SK-N-SH treated with all-trans-retinoic acid at 6 μM for 48 hours (cell line): ENCODE measurements at regions not wholly inside any gene's neighbourhood (a gene's known extent, or its start where the extent isn't known, plus 50 kb on each side); places are given as distances from the start of the nearest gene placed in this dataset.

Experiments
- ATAC-seq: fragments of 200-7000 bp; cut with Tn5 transposase; 3 replicates; pipeline ENCODE4 v1.9.1; 2020; ENCODE audit warnings: mild to moderate bottlenecking, moderate library complexity
- ARNTL ChIP-seq: fragments of 450-650 bp; formaldehyde crosslinking; IDR thresholded peaks from 2 replicates; pipeline ENCODE4 v1.5.0; 2020; ENCODE audit warnings: low read depth, mild to moderate bottlenecking, moderate library complexity, borderline replicate concordance
- BACH2 ChIP-seq: fragments of 250-450 bp; sonication (Bioruptor Pico); IDR thresholded peaks from 2 replicates; pipeline ENCODE4 v1.9.0; 2021; ENCODE audit warnings: mild to moderate bottlenecking, borderline replicate concordance
- CREB5 ChIP-seq: fragments of 250-450 bp; sonication (Bioruptor Pico); IDR thresholded peaks from 2 replicates; pipeline ENCODE4 v1.5.1; 2020; ENCODE audit warnings: low read depth, mild to moderate bottlenecking, moderate library complexity
- ESRRG ChIP-seq: fragments of 250-450 bp; sonication (Bioruptor Pico); IDR thresholded peaks from 2 replicates; pipeline ENCODE4 v1.6.1; 2021; ENCODE audit warnings: mild to moderate bottlenecking
- OSR1 ChIP-seq: fragments of 250-450 bp; sonication (Bioruptor Pico); IDR thresholded peaks from 2 replicates; pipeline ENCODE4 v1.8.0; 2022; ENCODE audit warnings: moderate library complexity, mild to moderate bottlenecking, inconsistent platforms
- PATZ1 ChIP-seq: fragments of 250-450 bp; sonication (Bioruptor Pico); IDR thresholded peaks from 2 replicates; pipeline ENCODE4 v1.8.0; 2020; ENCODE audit warnings: mild to moderate bottlenecking, moderate library complexity, borderline replicate concordance
- POU6F1 ChIP-seq: fragments of 250-450 bp; sonication (Bioruptor Pico); IDR thresholded peaks from 2 replicates; pipeline ENCODE4 v1.8.0; 2021; ENCODE audit warnings: low read depth, mild to moderate bottlenecking, moderate library complexity, borderline replicate concordance
- PPARA ChIP-seq: fragments of 250-450 bp; sonication (Bioruptor Pico); IDR thresholded peaks from 2 replicates; pipeline ENCODE4 v1.5.0; 2020; ENCODE audit warnings: mild to moderate bottlenecking, borderline replicate concordance
- RARB ChIP-seq: fragments of 250-450 bp; sonication (Bioruptor Pico); IDR thresholded peaks from 2 replicates; pipeline ENCODE4 v1.8.0; 2021; ENCODE audit warnings: mild to moderate bottlenecking, moderate library complexity
- SNAI2 ChIP-seq: fragments of 250-450 bp; sonication (Bioruptor Pico); IDR thresholded peaks from 2 replicates; pipeline ENCODE4 v1.5.0; 2020; ENCODE audit warnings: mild to moderate bottlenecking, moderate library complexity
- TCF4 ChIP-seq: fragments of 250-450 bp; sonication (Bioruptor Pico); IDR thresholded peaks from 2 replicates; pipeline ENCODE4 v1.8.0; 2021; ENCODE audit warnings: mild to moderate bottlenecking, moderate library complexity, borderline replicate concordance
- TOX ChIP-seq: fragments of 250-450 bp; sonication (Bioruptor Pico); IDR thresholded peaks from 2 replicates; pipeline ENCODE4 v1.8.0; 2021; ENCODE audit warnings: mild to moderate bottlenecking, moderate library complexity, borderline replicate concordance
- TSHZ2 ChIP-seq: fragments of 250-450 bp; sonication (Bioruptor Pico); IDR thresholded peaks from 2 replicates; pipeline ENCODE4 v1.5.0; 2020; ENCODE audit warnings: mild to moderate bottlenecking, moderate library complexity
- ZC3H10 ChIP-seq: fragments of 250-450 bp; sonication (Bioruptor Pico); IDR thresholded peaks from 2 replicates; pipeline ENCODE4 v1.5.1; 2021; ENCODE audit warnings: mild to moderate bottlenecking, moderate library complexity
- ZFP3 ChIP-seq: fragments of 250-450 bp; sonication (Bioruptor Pico); IDR thresholded peaks from 2 replicates; pipeline ENCODE4 v1.5.0; 2020; ENCODE audit warnings: mild to moderate bottlenecking, moderate library complexity
- ZFP30 ChIP-seq: fragments of 450-650 bp; formaldehyde crosslinking; IDR thresholded peaks from 2 replicates; pipeline ENCODE4 v1.5.0; 2022; ENCODE audit warnings: mild to moderate bottlenecking, moderate library complexity
- ZNF565 ChIP-seq: fragments of 450-650 bp; formaldehyde crosslinking; conservative IDR thresholded peaks from 2 replicates; pipeline ENCODE4 v1.5.0; 2020; ENCODE audit warnings: low read depth, mild to moderate bottlenecking, moderate library complexity
- ZNF70 ChIP-seq: fragments of 450-650 bp; formaldehyde crosslinking; IDR thresholded peaks from 2 replicates; pipeline ENCODE4 v1.5.0; 2020; ENCODE audit warnings: mild to moderate bottlenecking, moderate library complexity
- ZNF8 ChIP-seq: fragments of 450-650 bp; formaldehyde crosslinking; IDR thresholded peaks from 2 replicates; pipeline ENCODE4 v1.5.0; 2020; ENCODE audit warnings: mild to moderate bottlenecking, moderate library complexity

GRCh38 chr11:70899616-70900015 is 352.8 kb downstream of the SHANK2 start:
- ATAC-seq = no peak

GRCh38 chr11:70900540-70900939 is 351.8 kb downstream of the SHANK2 start:
- no peak for ATAC-seq
- no peak for TF ChIP-seq ARNTL
- TF ChIP-seq ZFP30 (CRISPR knock-in tag) = no peak
- no peak for TF ChIP-seq TSHZ2
- no peak for TF ChIP-seq PPARA
- TF ChIP-seq OSR1 (CRISPR knock-in tag) = no peak
- no peak for TF ChIP-seq BACH2 (CRISPR knock-in tag)
- TF ChIP-seq ZNF70 = no peak
- TF ChIP-seq ZNF565 (CRISPR knock-in tag) = no peak
- TF ChIP-seq ZC3H10 (CRISPR knock-in tag) = no peak
- no peak for TF ChIP-seq PATZ1
- no peak for TF ChIP-seq POU6F1 (CRISPR knock-in tag)
- TF ChIP-seq RARB = no peak
- TF ChIP-seq SNAI2 (CRISPR knock-in tag) = no peak
- no peak for TF ChIP-seq ESRRG
- no peak for TF ChIP-seq ZNF8 (CRISPR knock-in tag)

More at GRCh38 chr11:70899616-70900015, 352.8 kb downstream of the SHANK2 start:
- no peak for TF ChIP-seq ZNF8 (CRISPR knock-in tag)
- TF ChIP-seq ESRRG = no peak
- TF ChIP-seq BACH2 (CRISPR knock-in tag) = no peak
- TF ChIP-seq PPARA = no peak
- TF ChIP-seq RARB = no peak
- no peak for TF ChIP-seq ZC3H10 (CRISPR knock-in tag)
- TF ChIP-seq CREB5 (CRISPR knock-in tag) = no peak
- TF ChIP-seq TOX (CRISPR knock-in tag) = no peak
- TF ChIP-seq ZFP3 (CRISPR knock-in tag) = no peak
- TF ChIP-seq ZFP30 (CRISPR knock-in tag) = no peak
- TF ChIP-seq TSHZ2 = no peak
- TF ChIP-seq PATZ1 = no peak
- TF ChIP-seq OSR1 (CRISPR knock-in tag) = no peak
- no peak for TF ChIP-seq TCF4 (CRISPR knock-in tag)
